ENCODE measurements at regions not wholly inside any gene's neighbourhood (a gene's known extent, or its start where the extent isn't known, plus 50 kb on each side); places are given as distances from the start of the nearest gene placed in this dataset.
A peak's percentile ranks its signal among the peaks of the same experiment; 100 is the strongest.

GRCh38 chr5:167723254-167723871 is 568.1 kb upstream of the WWC1 start:
- no peaks in the 10 kb centered on the region for H3K27me3 ChIP-seq (ENCODE audit: control insufficient read depth in 1 of 2, insufficient read depth in 1 of 2, low read length in 2 of 2)
- no peak overlapping the region for H4K91ac ChIP-seq (ENCODE audit: low read length)
- DNase-seq: peak; percentile 78
- H3K18ac ChIP-seq (ENCODE audit: low read depth in 1 of 2, low read length in 2 of 2): peak overlapping the region in 1 of 2 experiments; percentile 11
- H3K27ac ChIP-seq (ENCODE audit: low read length, poor library complexity, severe bottlenecking): no peak overlapping the region
- H2AFZ ChIP-seq (ENCODE audit: low read depth, low read length): no peak overlapping the region
- no peak overlapping the region for H2BK120ac ChIP-seq (ENCODE audit: low read depth, low read length)
- H3K9me3 ChIP-seq (ENCODE audit: control insufficient read depth, low read length): no peaks in the 10 kb centered on the region
- no peak overlapping the region for H2AK5ac ChIP-seq (ENCODE audit: low read length, severe bottlenecking)
- H3K36me3 ChIP-seq (ENCODE audit: control insufficient read depth in 1 of 2, insufficient read depth in 2 of 2, low read depth in 1 of 2, low read length in 2 of 2): no peaks in the 10 kb centered on the region
- H3K4me3 ChIP-seq (ENCODE audit: insufficient read depth in 1 of 2, low read depth in 1 of 2, low read length in 2 of 2): no peak overlapping the region
- H3K4me1 ChIP-seq (ENCODE audit: control insufficient read depth, insufficient read depth, low read depth, low read length): no peaks in the 10 kb centered on the region
- no peak overlapping the region for H3K4me2 ChIP-seq (ENCODE audit: low read length, poor library complexity, severe bottlenecking)
- 24% methylated on average over 9 of the region's 9 CpGs for WGBS
- H2BK15ac ChIP-seq (ENCODE audit: low read depth, poor library complexity, severe bottlenecking): no peak overlapping the region
- peak overlapping the region in 1 of 2 experiments; percentile 92 for H2BK12ac ChIP-seq (ENCODE audit: low read length in 2 of 2)
- H3K79me1 ChIP-seq (replicated peaks; ENCODE audit: low read length, poor library complexity, severe bottlenecking): no peaks in the 10 kb centered on the region
- H3K9ac ChIP-seq (ENCODE audit: low read length): no peak overlapping the region
- no peak overlapping the region for H3K4ac ChIP-seq (ENCODE audit: low read depth in 1 of 2, low read length in 2 of 2)
- no peak overlapping the region for H3K14ac ChIP-seq (ENCODE audit: low read length in 2 of 2)
- no peak overlapping the region for H4K8ac ChIP-seq (ENCODE audit: low read length)
- H2BK5ac ChIP-seq (ENCODE audit: low read depth, low read length, poor library complexity, severe bottlenecking): no peak overlapping the region
- no peak overlapping the region for H3K23ac ChIP-seq (ENCODE audit: low read length in 2 of 2)

DNA sequence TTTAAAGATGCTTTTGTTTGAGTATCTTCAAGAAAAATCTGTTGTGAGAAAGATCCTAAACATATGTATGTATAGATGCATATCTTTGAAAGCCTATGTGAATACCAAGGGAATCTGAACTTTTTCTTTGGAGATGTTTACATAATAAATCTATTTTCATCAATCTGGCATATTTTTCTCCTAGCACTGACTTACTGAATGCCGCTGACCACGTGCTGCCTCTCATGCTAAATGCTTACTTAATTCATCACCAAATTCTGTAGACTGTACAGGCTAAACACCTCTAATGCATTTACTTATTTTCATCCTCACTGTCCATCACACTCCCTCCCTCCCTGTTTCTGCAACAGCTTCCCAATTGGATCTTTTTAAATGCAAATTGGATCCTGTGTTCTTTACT is 566.2 kb upstream of the WWC1 start:
- H3K9me3 ChIP-seq (ENCODE audit: control insufficient read depth, low read length): no peaks in the 10 kb centered on the region
- no peak overlapping the region for H2AK5ac ChIP-seq (ENCODE audit: low read length, severe bottlenecking)
- no peak overlapping the region for H4K91ac ChIP-seq (ENCODE audit: low read length)
- H3K23ac ChIP-seq (ENCODE audit: low read length in 2 of 2): no peak overlapping the region
- H2BK120ac ChIP-seq (ENCODE audit: low read depth, low read length): no peak overlapping the region
- H3K27ac ChIP-seq (ENCODE audit: low read length, poor library complexity, severe bottlenecking): no peak overlapping the region
- no peaks in the 10 kb centered on the region for H3K79me1 ChIP-seq (replicated peaks; ENCODE audit: low read length, poor library complexity, severe bottlenecking)
- no peak overlapping the region for H3K4me2 ChIP-seq (ENCODE audit: low read length, poor library complexity, severe bottlenecking)
- WGBS: 43% methylated on average over 2 of the region's 2 CpGs
- H2BK15ac ChIP-seq (ENCODE audit: low read depth, poor library complexity, severe bottlenecking): no peak overlapping the region
- no peak overlapping the region for H2BK5ac ChIP-seq (ENCODE audit: low read depth, low read length, poor library complexity, severe bottlenecking)
- H3K4me1 ChIP-seq (ENCODE audit: control insufficient read depth, insufficient read depth, low read depth, low read length): peaks cover 2% of the 10 kb centered on the region
- H3K4me3 ChIP-seq (ENCODE audit: insufficient read depth in 1 of 2, low read depth in 1 of 2, low read length in 2 of 2): no peak overlapping the region
- no peak overlapping the region for H2BK12ac ChIP-seq (ENCODE audit: low read length in 2 of 2)
- H3K4ac ChIP-seq (ENCODE audit: low read depth in 1 of 2, low read length in 2 of 2): no peak overlapping the region
- H2AFZ ChIP-seq (ENCODE audit: low read depth, low read length): no peak overlapping the region
- H3K14ac ChIP-seq (ENCODE audit: low read length in 2 of 2): no peak overlapping the region
- no peaks in the 10 kb centered on the region for H3K27me3 ChIP-seq (ENCODE audit: control insufficient read depth in 1 of 2, insufficient read depth in 1 of 2, low read length in 2 of 2)
- no peak for DNase-seq
- no peaks in the 10 kb centered on the region for H3K36me3 ChIP-seq (ENCODE audit: control insufficient read depth in 1 of 2, insufficient read depth in 2 of 2, low read depth in 1 of 2, low read length in 2 of 2)
- H4K8ac ChIP-seq (ENCODE audit: low read length): no peak overlapping the region
- no peak overlapping the region for H3K9ac ChIP-seq (ENCODE audit: low read length)
- no peak overlapping the region for H3K18ac ChIP-seq (ENCODE audit: low read depth in 1 of 2, low read length in 2 of 2)

DNA sequence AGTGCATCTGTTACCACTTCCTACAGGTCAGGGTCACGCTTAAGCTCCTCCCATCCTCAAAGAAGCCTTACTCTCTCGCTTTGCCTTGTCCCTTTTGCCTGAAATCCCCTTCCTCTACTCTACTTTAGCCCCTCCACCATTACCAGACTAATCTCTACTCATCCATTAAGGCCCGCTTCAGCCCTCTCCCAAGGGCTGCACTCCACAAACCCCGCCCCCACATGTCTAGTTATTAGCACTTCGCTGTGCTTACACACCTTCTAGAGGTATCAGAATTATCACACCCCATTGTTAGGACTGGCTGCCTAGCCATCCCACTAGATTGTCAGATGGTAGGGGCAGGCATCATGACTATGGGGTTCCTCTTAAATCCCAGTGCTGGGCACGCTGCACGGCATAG is 565.7 kb upstream of the WWC1 start:
- peaks cover 2% of the 10 kb centered on the region for H3K4me1 ChIP-seq (ENCODE audit: control insufficient read depth, insufficient read depth, low read depth, low read length)
- DNase-seq: no peak
- no peaks in the 10 kb centered on the region for H3K27me3 ChIP-seq (ENCODE audit: control insufficient read depth in 1 of 2, insufficient read depth in 1 of 2, low read length in 2 of 2)
- H3K4ac ChIP-seq (ENCODE audit: low read depth in 1 of 2, low read length in 2 of 2): peak overlapping the region in 1 of 2 experiments; percentile 7
- no peak overlapping the region for H4K8ac ChIP-seq (ENCODE audit: low read length)
- H4K91ac ChIP-seq (ENCODE audit: low read length): no peak overlapping the region
- H3K18ac ChIP-seq (ENCODE audit: low read depth in 1 of 2, low read length in 2 of 2): no peak overlapping the region
- WGBS: 92% methylated on average over 7 of the region's 7 CpGs
- H2AFZ ChIP-seq (ENCODE audit: low read depth, low read length): no peak overlapping the region
- no peak overlapping the region for H3K4me3 ChIP-seq (ENCODE audit: insufficient read depth in 1 of 2, low read depth in 1 of 2, low read length in 2 of 2)
- no peak overlapping the region for H2BK5ac ChIP-seq (ENCODE audit: low read depth, low read length, poor library complexity, severe bottlenecking)
- H3K14ac ChIP-seq (ENCODE audit: low read length in 2 of 2): no peak overlapping the region
- H3K9me3 ChIP-seq (ENCODE audit: control insufficient read depth, low read length): no peaks in the 10 kb centered on the region
- H2BK15ac ChIP-seq (ENCODE audit: low read depth, poor library complexity, severe bottlenecking): no peak overlapping the region
- no peak overlapping the region for H3K4me2 ChIP-seq (ENCODE audit: low read length, poor library complexity, severe bottlenecking)
- H3K23ac ChIP-seq (ENCODE audit: low read length in 2 of 2): no peak overlapping the region
- no peaks in the 10 kb centered on the region for H3K79me1 ChIP-seq (replicated peaks; ENCODE audit: low read length, poor library complexity, severe bottlenecking)
- H2BK12ac ChIP-seq (ENCODE audit: low read length in 2 of 2): peak overlapping the region in 1 of 2 experiments; percentile 18
- H3K36me3 ChIP-seq (ENCODE audit: control insufficient read depth in 1 of 2, insufficient read depth in 2 of 2, low read depth in 1 of 2, low read length in 2 of 2): no peaks in the 10 kb centered on the region
- no peak overlapping the region for H3K27ac ChIP-seq (ENCODE audit: low read length, poor library complexity, severe bottlenecking)
- H2BK120ac ChIP-seq (ENCODE audit: low read depth, low read length): no peak overlapping the region
- H2AK5ac ChIP-seq (ENCODE audit: low read length, severe bottlenecking): peak overlapping the region; percentile 92
- no peak overlapping the region for H3K9ac ChIP-seq (ENCODE audit: low read length)

- Histone ChIP-seq H2BK5ac (ENCODE audit: low read depth, low read length, poor library complexity, severe bottlenecking) (no peak overlapping the region), H3K18ac (ENCODE audit: low read depth in 1 of 2, low read length in 2 of 2) (no peak overlapping the region), H3K14ac (ENCODE audit: low read length in 2 of 2) (no peak overlapping the region), H3K36me3 (ENCODE audit: control insufficient read depth in 1 of 2, insufficient read depth in 2 of 2, low read depth in 1 of 2, low read length in 2 of 2) (no peaks in the 10 kb centered on the region), H3K79me1 (replicated peaks; ENCODE audit: low read length, poor library complexity, severe bottlenecking) (no peaks in the 10 kb centered on the region), H3K4me1 (ENCODE audit: control insufficient read depth, insufficient read depth, low read depth, low read length) (peaks cover 2% of the 10 kb centered on the region), H3K4ac (ENCODE audit: low read depth in 1 of 2, low read length in 2 of 2) (no peak overlapping the region), H2AK5ac (ENCODE audit: low read length, severe bottlenecking) (no peak overlapping the region), H4K91ac (ENCODE audit: low read length) (no peak overlapping the region), H2BK120ac (ENCODE audit: low read depth, low read length) (no peak overlapping the region), H3K9ac (ENCODE audit: low read length) (no peak overlapping the region), H3K27me3 (ENCODE audit: control insufficient read depth in 1 of 2, insufficient read depth in 1 of 2, low read length in 2 of 2) (no peaks in the 10 kb centered on the region), H2AFZ (ENCODE audit: low read depth, low read length) (no peak overlapping the region), H2BK12ac (ENCODE audit: low read length in 2 of 2) (no peak overlapping the region), H4K8ac (ENCODE audit: low read length) (no peak overlapping the region), H3K4me3 (ENCODE audit: insufficient read depth in 1 of 2, low read depth in 1 of 2, low read length in 2 of 2) (no peak overlapping the region), H3K27ac (ENCODE audit: low read length, poor library complexity, severe bottlenecking) (no peak overlapping the region), H3K23ac (ENCODE audit: low read length in 2 of 2) (no peak overlapping the region), H3K9me3 (ENCODE audit: control insufficient read depth, low read length) (no peaks in the 10 kb centered on the region), H2BK15ac (ENCODE audit: low read depth, poor library complexity, severe bottlenecking) (no peak overlapping the region), H3K4me2 (ENCODE audit: low read length, poor library complexity, severe bottlenecking) (no peak overlapping the region)
- DNase-seq: no peak
- WGBS: 62% methylated on average over 2 of the region's 2 CpGs
Observed at GRCh38 chr5:167726642-167727041, 564.8 kb upstream of the WWC1 start.
